SK-N-MC (cell line): ENCODE measurements at regions not wholly inside any gene's neighbourhood (a gene's known extent, or its start where the extent isn't known, plus 50 kb on each side); places are given as distances from the start of the nearest gene placed in this dataset.

Experiments used
- DNase-seq: peaks from one replicate; pipeline ENCODE4 v3.0.0-alpha.2; 2011; ENCODE audit warnings: low read depth, low spot score
- H3K27ac ChIP-seq: fragments of 200-600 bp; sonication (generic); 2 replicates; pipeline ENCODE4 v1.5.1; 2016; ENCODE audit warnings: mixed run types
- H3K36me3 ChIP-seq: fragments of 200-600 bp; sonication (generic); 2 replicates; pipeline ENCODE4 v1.6.1; 2017; ENCODE audit warnings: antibody characterized with exemption, low read length, mixed read lengths; ENCODE audit not compliant: insufficient read depth
- H3K4me3 ChIP-seq: fragments of 200-600 bp; sonication (generic); 2 replicates; pipeline ENCODE4 v1.5.1; 2016
- H3K9ac ChIP-seq: fragments of 200-600 bp; sonication (generic); 2 replicates; pipeline ENCODE4 v1.8.0; 2017; ENCODE audit warnings: mixed run types, mixed read lengths; ENCODE audit not compliant: insufficient read length
- H3K9me3 ChIP-seq: fragments of 200-600 bp; sonication (generic); 2 replicates; pipeline ENCODE4 v1.6.1; 2017; ENCODE audit warnings: low read depth, mild to moderate bottlenecking, antibody characterized with exemption, low read length, moderate library complexity, mixed read lengths
- EZH2 ChIP-seq: fragments of 200-600 bp; sonication (generic); IDR thresholded peaks from one replicate; pipeline ENCODE4 v1.6.1; 2017; ENCODE audit warnings: antibody characterized with exemption
- FOXP2 ChIP-seq: optimal IDR thresholded peaks from 2 replicates; pipeline ENCODE3; 2011; ENCODE audit warnings: mild to moderate bottlenecking, moderate library complexity; ENCODE audit not compliant: insufficient read depth; ENCODE audit errors: extremely low read length, control extremely low read depth
- POLR2AphosphoS5 ChIP-seq: IDR thresholded peaks from 2 replicates; pipeline ENCODE4 v1.6.1; 2012; ENCODE audit warnings: mild to moderate bottlenecking, low read depth, low read length, borderline replicate concordance

DNA sequence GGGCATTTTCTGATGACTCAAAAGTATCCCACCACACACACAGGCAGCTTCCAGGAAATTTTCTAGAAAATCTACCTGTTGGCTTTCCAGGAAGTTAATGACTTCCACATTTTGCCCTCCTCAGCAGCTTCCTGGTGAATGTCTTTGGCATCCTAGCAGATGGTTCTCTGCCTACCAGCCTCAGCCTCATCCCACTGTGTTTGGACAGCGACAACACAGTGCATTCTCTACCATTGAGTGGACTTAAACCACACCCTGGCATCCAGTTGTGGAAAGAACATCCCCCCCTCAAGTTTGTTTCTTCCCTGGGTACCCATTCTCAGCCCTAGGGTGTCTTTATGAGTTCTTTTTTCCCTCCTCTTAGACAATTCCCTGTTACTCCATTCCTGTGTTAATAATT lies 50.8 kb upstream of the GADL1 start:
- Histone ChIP-seq H3K9me3 (no peaks in the 10 kb centered on the region), H3K27ac (no peak overlapping the region), H3K9ac (no peak overlapping the region), H3K4me3 (no peak overlapping the region), H3K36me3 (no peaks in the 10 kb centered on the region)
- DNase-seq: no peak
- TF ChIP-seq FOXP2 (no peak), EZH2 (no peak), POLR2AphosphoS5 (no peak)

DNA sequence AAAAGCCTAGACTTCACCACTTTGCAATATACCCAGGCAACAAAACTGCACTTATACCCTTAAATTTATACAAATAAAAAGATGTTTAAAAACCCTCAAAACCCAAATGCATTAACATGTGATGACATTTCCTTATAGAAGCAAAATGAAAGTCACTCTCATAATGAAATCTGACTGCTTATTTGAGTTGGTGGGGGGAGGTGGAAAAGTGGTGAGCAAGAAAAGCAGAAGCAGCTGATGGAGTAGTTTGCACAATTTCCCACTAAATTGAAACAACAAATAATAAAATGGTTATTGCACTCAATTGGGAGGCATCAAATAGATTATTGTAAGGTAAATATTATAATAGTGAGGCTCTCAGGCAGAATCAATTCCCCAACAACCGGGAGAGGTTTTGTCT lies 54.0 kb upstream of the GADL1 start:
- no peaks in the 10 kb centered on the region for H3K9me3 ChIP-seq
- DNase-seq: no peak
- TF ChIP-seq EZH2 (no peak), FOXP2 (no peak), POLR2AphosphoS5 (no peak)
- no peak overlapping the region for H3K4me3 ChIP-seq
- H3K27ac ChIP-seq: no peak overlapping the region
- H3K9ac ChIP-seq: no peak overlapping the region
- H3K36me3 ChIP-seq: no peaks in the 10 kb centered on the region

- TF ChIP-seq EZH2: no peak
- TF ChIP-seq POLR2AphosphoS5: no peak
- TF ChIP-seq FOXP2: no peak
- H3K27ac ChIP-seq: no peak overlapping the region
- no peak for DNase-seq
- no peaks in the 10 kb centered on the region for H3K9me3 ChIP-seq
- no peak overlapping the region for H3K9ac ChIP-seq
- H3K36me3 ChIP-seq: no peaks in the 10 kb centered on the region
- no peak overlapping the region for H3K4me3 ChIP-seq
Observed at GRCh38 chr3:30951826-30952225, 57.4 kb upstream of the GADL1 start.

- H3K4me3 ChIP-seq: no peak overlapping the region
- no peaks in the 10 kb centered on the region for H3K36me3 ChIP-seq
- no peak for TF ChIP-seq EZH2
- TF ChIP-seq POLR2AphosphoS5: no peak
- no peak overlapping the region for H3K27ac ChIP-seq
- no peaks in the 10 kb centered on the region for H3K9me3 ChIP-seq
- no peak overlapping the region for H3K9ac ChIP-seq
- DNase-seq: no peak
Observed at GRCh38 chr3:30952786-30953185, 58.3 kb upstream of the GADL1 start.

DNA sequence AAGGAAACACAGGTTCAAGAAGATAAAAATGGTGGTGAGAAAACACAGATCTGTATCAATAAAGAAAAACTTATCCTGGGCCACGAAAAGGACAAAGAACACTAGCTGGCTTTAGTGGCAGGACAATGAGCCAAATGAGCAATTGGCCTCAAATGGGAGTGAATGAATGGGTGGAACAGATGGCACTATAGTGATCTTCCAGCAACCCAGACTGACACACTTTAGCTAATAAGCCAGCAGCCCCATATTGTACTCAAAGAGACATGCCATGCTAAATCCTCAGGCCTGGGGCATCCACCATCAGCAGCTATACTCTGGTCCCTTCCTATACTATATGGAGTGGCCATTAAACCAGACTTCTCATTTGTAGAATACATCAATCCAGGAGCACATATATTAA lies 60.0 kb upstream of the GADL1 start:
- no peaks in the 10 kb centered on the region for H3K36me3 ChIP-seq
- no peak overlapping the region for H3K27ac ChIP-seq
- H3K4me3 ChIP-seq: no peak overlapping the region
- H3K9me3 ChIP-seq: no peaks in the 10 kb centered on the region
- H3K9ac ChIP-seq: no peak overlapping the region
- TF ChIP-seq EZH2 (no peak), FOXP2 (no peak), POLR2AphosphoS5 (no peak)
- no peak for DNase-seq

DNA sequence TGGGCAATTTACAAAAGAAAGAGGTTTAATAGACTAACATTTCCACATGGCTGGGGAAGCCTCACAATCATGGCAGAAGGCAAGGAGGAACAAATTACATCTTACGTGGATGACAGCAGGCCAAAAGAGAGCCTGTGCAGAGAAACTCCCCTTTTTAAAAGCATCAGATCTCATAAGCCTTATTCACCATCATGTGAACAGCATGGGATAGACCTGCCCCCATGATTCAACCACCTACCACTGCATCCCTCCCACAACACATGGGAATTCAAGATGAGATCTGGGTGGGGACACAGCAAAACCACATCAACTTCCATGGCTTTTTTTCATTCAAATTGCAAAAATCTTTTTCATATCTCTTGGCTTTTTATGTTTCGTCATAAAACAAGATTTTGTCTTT lies 67.6 kb upstream of the GADL1 start:
- Histone ChIP-seq H3K9me3 (no peaks in the 10 kb centered on the region), H3K9ac (no peak overlapping the region), H3K36me3 (no peaks in the 10 kb centered on the region), H3K4me3 (no peak overlapping the region), H3K27ac (no peak overlapping the region)
- no peak for TF ChIP-seq POLR2AphosphoS5
- TF ChIP-seq FOXP2: no peak
- no peak for TF ChIP-seq EZH2
- DNase-seq: no peak

GRCh38 chr3:30962493-30962892 lies 68.0 kb upstream of the GADL1 start:
- DNase-seq: no peak
- Histone ChIP-seq H3K27ac (no peak overlapping the region), H3K9ac (no peak overlapping the region), H3K36me3 (no peaks in the 10 kb centered on the region), H3K9me3 (no peaks in the 10 kb centered on the region), H3K4me3 (no peak overlapping the region)
- TF ChIP-seq FOXP2: no peak
- no peak for TF ChIP-seq POLR2AphosphoS5
- no peak for TF ChIP-seq EZH2

DNA sequence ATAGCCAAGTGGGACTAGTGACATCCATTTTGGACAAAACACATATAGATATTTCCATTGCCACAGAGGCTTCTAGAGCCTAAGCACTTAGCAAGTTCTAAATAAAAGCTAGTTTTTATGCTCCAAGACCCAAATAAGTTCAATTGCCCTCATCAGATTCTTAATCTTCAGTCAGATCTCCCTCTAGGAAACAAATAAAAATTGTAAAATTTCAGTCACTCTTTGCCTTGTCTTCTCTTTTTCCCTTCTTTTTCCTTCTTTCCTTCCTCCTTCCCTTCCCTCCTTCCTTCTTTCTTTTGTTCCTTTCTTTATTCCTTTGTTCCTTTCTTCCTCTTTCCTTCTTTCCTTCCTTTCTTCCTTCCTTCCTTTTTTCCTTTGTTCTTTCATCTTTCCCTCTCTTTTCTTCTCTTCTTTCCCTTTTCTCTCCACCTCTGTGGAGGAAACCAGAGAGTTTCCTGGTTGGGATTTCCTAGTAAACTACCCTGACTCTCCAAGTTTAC lies 68.8 kb upstream of the GADL1 start:
- Histone ChIP-seq H3K4me3 (no peak overlapping the region), H3K9ac (no peak overlapping the region), H3K36me3 (no peaks in the 10 kb centered on the region), H3K9me3 (no peaks in the 10 kb centered on the region), H3K27ac (no peak overlapping the region)
- TF ChIP-seq FOXP2 (no peak), POLR2AphosphoS5 (no peak), EZH2 (no peak)
- no peak for DNase-seq

DNA sequence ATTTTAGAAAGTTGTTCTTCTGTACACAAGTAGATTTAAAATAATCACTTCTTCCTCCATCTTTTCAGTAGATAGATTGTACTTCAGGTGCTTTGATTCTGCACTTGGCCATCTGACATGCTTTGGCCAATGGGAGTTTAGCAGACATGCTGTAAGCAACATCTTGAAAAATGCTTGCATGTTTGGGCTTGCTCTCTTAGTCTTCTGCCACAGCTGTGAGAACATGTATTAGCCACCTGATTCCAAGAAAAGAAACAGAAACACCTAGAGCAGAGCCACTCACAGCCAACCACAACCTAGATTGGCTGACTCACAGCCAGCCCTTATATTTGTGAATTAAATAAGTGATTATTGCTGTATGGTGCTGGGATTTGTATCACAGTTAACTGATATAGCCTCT lies 70.2 kb upstream of the GADL1 start:
- Histone ChIP-seq H3K27ac (no peak overlapping the region), H3K9ac (no peak overlapping the region)
- TF ChIP-seq FOXP2 (no peak), EZH2 (no peak), POLR2AphosphoS5 (no peak)

More for the DNA sequence above, 70.2 kb upstream of the GADL1 start:
- no peak overlapping the region for H3K4me3 ChIP-seq
- no peaks in the 10 kb centered on the region for H3K9me3 ChIP-seq
- DNase-seq: no peak
- no peaks in the 10 kb centered on the region for H3K36me3 ChIP-seq
